Mesenchymal stem cell (in vitro differentiated cells and primary cell): ENCODE measurements at regions not wholly inside any gene's neighbourhood (a gene's known extent, or its start where the extent isn't known, plus 50 kb on each side); places are given as distances from the start of the nearest gene placed in this dataset.
A peak's percentile ranks its signal among the peaks of the same experiment; 100 is the strongest.
"Not testable (repeated sequence)": the region's sequence is repeated elsewhere in the genome, so short reads cannot be mapped to it uniquely, and the experiment has no call there.

Source experiments
- DNase-seq: peaks from one replicate; pipeline ENCODE4 v3.0.0-alpha.2; 2013
- H2AFZ ChIP-seq: one replicate; pipeline ENCODE4 v1.6.1; 2013; ENCODE audit warnings: low read depth, mild to moderate bottlenecking, control low read depth, inconsistent platforms, low read length, moderate library complexity
- H2AK5ac ChIP-seq: 2 replicates; pipeline ENCODE4 v1.6.1; 2013; ENCODE audit warnings: low read length, moderate library complexity, mild to moderate bottlenecking, inconsistent platforms; ENCODE audit not compliant: severe bottlenecking
- H2BK120ac ChIP-seq: one replicate; pipeline ENCODE4 v1.6.1; 2013; ENCODE audit warnings: low read depth, mild to moderate bottlenecking, inconsistent platforms, low read length, moderate library complexity
- H2BK12ac ChIP-seq, 2 experiments: one replicate each; pipeline ENCODE4 v1.6.1; 2013; ENCODE audit warnings: inconsistent platforms in 2 of 2, low read length in 2 of 2, mild to moderate bottlenecking in 2 of 2, moderate library complexity in 2 of 2, control low read depth in 1 of 2
- H2BK15ac ChIP-seq: one replicate; pipeline ENCODE4 v1.6.1; 2013; ENCODE audit warnings: mild to moderate bottlenecking, low read depth, inconsistent platforms; ENCODE audit not compliant: poor library complexity, severe bottlenecking
- H2BK5ac ChIP-seq: 2 replicates; pipeline ENCODE4 v1.6.1; 2013; ENCODE audit warnings: low read depth, mild to moderate bottlenecking, low read length, control low read depth, inconsistent platforms; ENCODE audit not compliant: poor library complexity, severe bottlenecking
- H3K14ac ChIP-seq, 2 experiments: one replicate each; pipeline ENCODE4 v1.6.1; 2013; ENCODE audit warnings: inconsistent platforms in 2 of 2, low read length in 2 of 2, control low read depth in 1 of 2, mild to moderate bottlenecking in 1 of 2, moderate library complexity in 1 of 2
- H3K18ac ChIP-seq, 2 experiments: one replicate each; pipeline ENCODE4 v1.6.1; 2013; ENCODE audit warnings: inconsistent platforms in 2 of 2, low read length in 2 of 2, control low read depth in 1 of 2, low read depth in 1 of 2, mild to moderate bottlenecking in 1 of 2
- H3K23ac ChIP-seq, 2 experiments: one replicate each; pipeline ENCODE4 v1.6.1; 2013; ENCODE audit warnings: inconsistent platforms in 2 of 2, low read length in 2 of 2, mild to moderate bottlenecking in 2 of 2, moderate library complexity in 2 of 2, control low read depth in 1 of 2
- H3K27ac ChIP-seq: 2 replicates; pipeline ENCODE4 v1.5.1; 2013; ENCODE audit warnings: mild to moderate bottlenecking, moderate library complexity, low read length, control low read depth, inconsistent platforms; ENCODE audit not compliant: poor library complexity, severe bottlenecking
- H3K27me3 ChIP-seq, 2 experiments: 2 replicates each; pipeline versions ENCODE4 v1.6.1 to v1.7.0; 2013; ENCODE audit warnings: low read length in 2 of 2, mild to moderate bottlenecking in 2 of 2, moderate library complexity in 2 of 2, control low read depth in 1 of 2, inconsistent platforms in 1 of 2; ENCODE audit not compliant: control insufficient read depth in 1 of 2, insufficient read depth in 1 of 2
- H3K36me3 ChIP-seq, 2 experiments: 2 replicates each; pipeline versions ENCODE4 v1.6.1 to v1.7.0; 2013; ENCODE audit warnings: low read length in 2 of 2, control low read depth in 1 of 2, inconsistent platforms in 1 of 2, low read depth in 1 of 2, mild to moderate bottlenecking in 1 of 2; ENCODE audit not compliant: insufficient read depth in 2 of 2, control insufficient read depth in 1 of 2
- H3K4ac ChIP-seq, 2 experiments: one replicate each; pipeline ENCODE4 v1.6.1; 2013; ENCODE audit warnings: inconsistent platforms in 2 of 2, low read length in 2 of 2, mild to moderate bottlenecking in 2 of 2, moderate library complexity in 2 of 2, control low read depth in 1 of 2, low read depth in 1 of 2
- H3K4me1 ChIP-seq: 2 replicates; pipeline ENCODE4 v1.6.1; 2013; ENCODE audit warnings: low read depth, low read length, control low read depth; ENCODE audit not compliant: control insufficient read depth, insufficient read depth
- H3K4me2 ChIP-seq: 2 replicates; pipeline ENCODE4 v1.6.1; 2013; ENCODE audit warnings: low read length, mild to moderate bottlenecking, inconsistent platforms; ENCODE audit not compliant: poor library complexity, severe bottlenecking
- H3K4me3 ChIP-seq, 2 experiments: 2 replicates each; pipeline versions ENCODE4 v1.5.1 to v1.7.0; 2013; ENCODE audit warnings: low read length in 2 of 2, mild to moderate bottlenecking in 2 of 2, control low read depth in 1 of 2, low read depth in 1 of 2; ENCODE audit not compliant: insufficient read depth in 1 of 2
- H3K79me1 ChIP-seq: replicated peaks from 2 replicates; pipeline ENCODE4 v1.6.1; 2013; ENCODE audit warnings: mild to moderate bottlenecking, control low read depth, low read length, inconsistent platforms; ENCODE audit not compliant: poor library complexity, severe bottlenecking
- H3K9ac ChIP-seq: 2 replicates; pipeline ENCODE4 v1.7.0; 2013; ENCODE audit warnings: mild to moderate bottlenecking, low read length, moderate library complexity
- H3K9me3 ChIP-seq: 2 replicates; pipeline ENCODE4 v1.7.0; 2013; ENCODE audit warnings: mild to moderate bottlenecking, low read length; ENCODE audit not compliant: control insufficient read depth
- H4K8ac ChIP-seq: one replicate; pipeline ENCODE4 v1.6.1; 2013; ENCODE audit warnings: inconsistent platforms, mild to moderate bottlenecking, low read length, moderate library complexity
- H4K91ac ChIP-seq: one replicate; pipeline ENCODE4 v1.6.1; 2013; ENCODE audit warnings: mild to moderate bottlenecking, low read length, inconsistent platforms
- WGBS: methylation state at CpG from one replicate; pipeline ENCODE4 v1.1.7; 2013; ENCODE audit warnings: mixed read lengths; 5-methylcytosine and 5-hydroxymethylcytosine counted together

GRCh38 chr1:95911739-95912138 is 677.7 kb downstream of the RWDD3 start:
- 74% methylated on average over 3 of the region's 3 CpGs for WGBS
- not testable (repeated sequence) for DNase-seq

DNA sequence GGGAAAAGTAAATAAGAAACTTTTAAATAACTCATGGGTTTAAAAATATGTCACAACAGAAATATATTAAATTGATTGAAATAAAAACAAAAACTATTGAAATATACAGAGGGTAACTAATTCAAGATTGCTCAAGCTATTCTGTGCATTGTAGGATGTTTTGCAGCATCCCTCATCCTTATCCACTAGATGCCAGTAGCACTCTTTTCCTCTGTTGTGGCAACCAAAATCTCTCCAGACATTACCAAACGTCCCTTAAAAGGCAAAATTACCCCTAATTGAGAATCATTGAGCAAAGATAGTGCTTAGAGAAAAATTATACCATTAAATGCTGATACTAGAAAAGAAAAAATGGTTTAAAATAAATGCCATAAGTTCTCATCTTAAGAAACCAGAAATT is 682.6 kb downstream of the RWDD3 start:
- no peak overlapping the region for H4K91ac ChIP-seq
- H4K8ac ChIP-seq = no peak overlapping the region
- no peak overlapping the region for H3K18ac ChIP-seq
- H2BK120ac ChIP-seq = no peak overlapping the region
- peaks cover 6% of the 10 kb centered on the region for H3K9me3 ChIP-seq
- no peak overlapping the region for H3K4ac ChIP-seq
- H2BK12ac ChIP-seq = no peak overlapping the region
- no CpG with 5 or more reads among the region's 1 CpG for WGBS
- H3K9ac ChIP-seq = no peak overlapping the region
- H3K4me1 ChIP-seq = no peaks in the 10 kb centered on the region
- H3K4me2 ChIP-seq = no peak overlapping the region
- no peaks in the 10 kb centered on the region for H3K27me3 ChIP-seq
- no peak overlapping the region for H3K4me3 ChIP-seq
- no peak overlapping the region for H3K27ac ChIP-seq
- H3K36me3 ChIP-seq = no peaks in the 10 kb centered on the region
- DNase-seq = peak; percentile 42
- H2BK15ac ChIP-seq = no peak overlapping the region
- H2AFZ ChIP-seq = no peak overlapping the region
- H3K23ac ChIP-seq = no peak overlapping the region
- H3K79me1 ChIP-seq = no peaks in the 10 kb centered on the region
- no peak overlapping the region for H2AK5ac ChIP-seq
- H3K14ac ChIP-seq = no peak overlapping the region
- H2BK5ac ChIP-seq = no peak overlapping the region

More at GRCh38 chr1:95911739-95912138, 677.7 kb downstream of the RWDD3 start:
- not testable (repeated sequence) for H3K27me3 ChIP-seq, H3K9me3 ChIP-seq, H3K4me3 ChIP-seq, H3K36me3 ChIP-seq, H3K18ac ChIP-seq, H3K4me2 ChIP-seq, H3K4me1 ChIP-seq, H4K91ac ChIP-seq, H2BK120ac ChIP-seq, H2BK12ac ChIP-seq, H3K23ac ChIP-seq, H3K4ac ChIP-seq, H3K27ac ChIP-seq, H4K8ac ChIP-seq, H2BK15ac ChIP-seq, H3K79me1 ChIP-seq, H2AFZ ChIP-seq, H2BK5ac ChIP-seq, H3K9ac ChIP-seq, H2AK5ac ChIP-seq, H3K14ac ChIP-seq

DNA sequence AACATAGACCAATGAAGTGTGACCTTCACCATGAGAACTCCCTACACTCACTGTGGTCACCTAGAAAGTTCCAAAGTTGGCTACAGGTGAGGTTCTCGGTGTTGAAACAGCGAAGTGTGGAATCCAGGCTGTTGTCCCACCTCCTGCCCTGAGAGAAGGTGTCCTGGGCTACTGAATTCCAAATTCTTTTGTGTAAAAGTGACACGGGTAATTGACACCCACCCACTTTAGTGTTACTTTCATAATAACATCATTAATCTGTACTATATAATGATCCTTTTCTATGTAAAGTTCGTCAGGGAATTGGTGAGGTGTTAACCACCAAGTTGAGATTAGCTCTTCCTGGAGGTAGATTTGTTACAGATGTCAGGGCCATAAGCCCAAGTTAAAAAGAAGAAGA is 690.7 kb downstream of the RWDD3 start:
- Histone ChIP-seq H3K36me3 (no peaks in the 10 kb centered on the region), H3K18ac (no peak overlapping the region)
- WGBS = 90% methylated on average over 2 of the region's 4 CpGs

DNA sequence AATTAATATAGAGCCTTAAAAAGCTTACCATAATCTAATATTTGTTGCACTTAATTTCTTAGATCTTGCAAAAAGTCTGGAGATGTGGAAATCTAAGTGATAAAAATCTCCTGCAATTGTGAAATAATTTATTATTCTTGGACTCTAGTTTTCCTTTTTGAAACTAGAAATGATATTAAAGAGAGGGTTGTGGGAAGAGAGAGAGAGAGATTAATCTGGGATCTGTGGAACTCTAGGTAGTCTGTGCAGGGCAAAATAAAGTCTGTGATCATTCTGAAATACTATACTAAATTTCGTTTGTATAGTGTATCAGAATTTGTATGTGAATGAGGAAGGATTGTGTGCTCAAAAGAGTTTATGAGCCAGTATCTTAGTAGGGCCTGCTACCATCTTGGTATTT is 692.3 kb downstream of the RWDD3 start:
- Histone ChIP-seq H2BK120ac (no peak overlapping the region), H2AFZ (no peak overlapping the region), H3K27ac (no peak overlapping the region), H3K4me3 (no peak overlapping the region), H3K4ac (no peak overlapping the region), H4K8ac (no peak overlapping the region), H4K91ac (no peak overlapping the region), H3K9me3 (no peaks in the 10 kb centered on the region), H3K36me3 (no peaks in the 10 kb centered on the region), H2BK15ac (no peak overlapping the region), H3K23ac (no peak overlapping the region), H2BK5ac (no peak overlapping the region), H3K14ac (no peak overlapping the region), H3K18ac (no peak overlapping the region), H2BK12ac (no peak overlapping the region), H3K4me2 (no peak overlapping the region), H3K9ac (no peak overlapping the region), H3K79me1 (no peaks in the 10 kb centered on the region), H3K27me3 (no peaks in the 10 kb centered on the region), H3K4me1 (no peaks in the 10 kb centered on the region), H2AK5ac (no peak overlapping the region)
- DNase-seq = no peak
- 83% methylated on average over 1 of the region's 1 CpG for WGBS

More for the DNA sequence above, 690.7 kb downstream of the RWDD3 start:
- no peak overlapping the region for H3K4me2 ChIP-seq
- H3K27me3 ChIP-seq = no peaks in the 10 kb centered on the region
- H3K27ac ChIP-seq = no peak overlapping the region
- H2AK5ac ChIP-seq = no peak overlapping the region
- H3K9ac ChIP-seq = no peak overlapping the region
- H2BK12ac ChIP-seq = no peak overlapping the region
- no peak for DNase-seq
- no peak overlapping the region for H3K4me3 ChIP-seq
- no peaks in the 10 kb centered on the region for H3K4me1 ChIP-seq
- no peak overlapping the region for H2BK15ac ChIP-seq
- H3K9me3 ChIP-seq = no peaks in the 10 kb centered on the region
- no peak overlapping the region for H2AFZ ChIP-seq
- H3K23ac ChIP-seq = no peak overlapping the region
- H3K14ac ChIP-seq = no peak overlapping the region
- H3K79me1 ChIP-seq = no peaks in the 10 kb centered on the region
- no peak overlapping the region for H4K91ac ChIP-seq
- no peak overlapping the region for H2BK5ac ChIP-seq
- H2BK120ac ChIP-seq = no peak overlapping the region
- no peak overlapping the region for H3K4ac ChIP-seq
- no peak overlapping the region for H4K8ac ChIP-seq
